ENCODE measurements at regions not wholly inside any gene's neighbourhood (a gene's known extent, or its start where the extent isn't known, plus 50 kb on each side); places are given as distances from the start of the nearest gene placed in this dataset.

DNA sequence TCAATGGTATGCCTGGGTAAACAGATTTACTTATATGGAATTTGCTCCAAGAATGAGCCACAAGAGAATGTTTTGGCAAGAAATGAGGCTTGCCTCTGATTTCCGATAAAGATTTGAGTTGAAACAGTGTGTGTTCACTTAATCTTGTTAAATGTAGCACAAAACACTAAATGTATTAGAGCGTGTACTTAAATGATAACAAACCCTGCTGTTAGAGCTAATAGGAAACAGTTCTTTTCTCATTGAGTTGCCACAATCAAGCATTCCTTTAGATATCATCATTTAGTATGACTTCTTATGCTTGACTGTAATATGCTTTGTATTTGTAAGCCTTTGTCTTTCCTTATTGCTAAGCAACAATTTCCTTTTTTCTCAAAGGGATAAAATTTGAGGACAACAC, 353.6 kb upstream of the ZNF717 start:
- no peak overlapping the region for H3K4me3 ChIP-seq (ENCODE audit: low read depth, low read length)
- TF ChIP-seq, protein P1, sequence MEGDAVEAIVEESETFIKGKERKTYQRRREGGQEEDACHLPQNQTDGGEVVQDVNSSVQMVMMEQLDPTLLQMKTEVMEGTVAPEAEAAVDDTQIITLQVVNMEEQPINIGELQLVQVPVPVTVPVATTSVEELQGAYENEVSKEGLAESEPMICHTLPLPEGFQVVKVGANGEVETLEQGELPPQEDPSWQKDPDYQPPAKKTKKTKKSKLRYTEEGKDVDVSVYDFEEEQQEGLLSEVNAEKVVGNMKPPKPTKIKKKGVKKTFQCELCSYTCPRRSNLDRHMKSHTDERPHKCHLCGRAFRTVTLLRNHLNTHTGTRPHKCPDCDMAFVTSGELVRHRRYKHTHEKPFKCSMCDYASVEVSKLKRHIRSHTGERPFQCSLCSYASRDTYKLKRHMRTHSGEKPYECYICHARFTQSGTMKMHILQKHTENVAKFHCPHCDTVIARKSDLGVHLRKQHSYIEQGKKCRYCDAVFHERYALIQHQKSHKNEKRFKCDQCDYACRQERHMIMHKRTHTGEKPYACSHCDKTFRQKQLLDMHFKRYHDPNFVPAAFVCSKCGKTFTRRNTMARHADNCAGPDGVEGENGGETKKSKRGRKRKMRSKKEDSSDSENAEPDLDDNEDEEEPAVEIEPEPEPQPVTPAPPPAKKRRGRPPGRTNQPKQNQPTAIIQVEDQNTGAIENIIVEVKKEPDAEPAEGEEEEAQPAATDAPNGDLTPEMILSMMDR (IDR thresholded peaks at IDR 0.05; ENCODE audit: low read depth, low read length) = no peak
- DNase-seq (ENCODE audit: low read depth, low spot score) = peak; percentile 64
- in situ Hi-C loops (cut with HindIII; ENCODE audit: low sequenced_read_pairs) = no loop called here

DNA sequence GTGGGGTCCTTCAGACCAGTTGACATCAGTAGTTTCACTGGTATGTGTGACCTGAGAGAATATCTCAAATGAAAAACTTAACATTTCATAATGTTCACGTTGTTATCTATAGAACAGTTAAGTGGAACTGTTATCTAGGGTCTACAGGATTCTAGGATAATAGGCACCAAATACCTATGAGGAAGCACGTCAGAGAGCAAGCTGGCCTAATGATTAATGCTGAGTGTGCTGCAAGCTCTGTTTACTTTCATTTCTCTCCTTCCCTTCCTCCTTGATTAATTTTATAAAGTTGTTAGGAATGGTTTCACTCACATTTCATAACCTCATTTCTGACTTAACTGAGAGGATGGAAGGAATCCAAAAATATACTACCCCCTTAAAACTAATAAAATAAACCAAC, 362.5 kb upstream of the ZNF717 start:
- in situ Hi-C loops (cut with HindIII; ENCODE audit: low sequenced_read_pairs) = no loop called here
- DNase-seq (ENCODE audit: low read depth, low spot score) = no peak
- TF ChIP-seq, protein P1 (IDR thresholded peaks at IDR 0.05; ENCODE audit: low read depth, low read length) = no peak
- no peak overlapping the region for H3K4me3 ChIP-seq (ENCODE audit: low read depth, low read length)

DNA sequence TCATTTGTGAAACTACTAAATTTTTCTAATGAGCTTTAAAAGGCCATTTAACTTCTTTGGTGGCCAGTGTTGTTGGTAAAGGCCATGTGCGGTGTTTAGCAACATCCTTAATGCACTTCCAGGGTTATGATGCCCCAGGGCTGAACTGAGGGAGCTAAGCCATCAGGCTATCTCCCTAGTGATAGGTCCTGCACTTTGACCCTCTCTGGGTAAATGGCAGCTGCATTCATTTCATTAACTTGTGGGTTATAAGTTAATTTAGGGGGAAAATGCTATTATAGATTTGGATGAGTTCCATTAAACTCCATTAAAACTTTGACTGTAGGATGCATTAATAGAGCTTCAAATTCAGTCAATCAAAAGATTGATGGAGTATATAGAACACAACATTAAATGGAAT, 366.7 kb upstream of the ZNF717 start:
- H3K4me3 ChIP-seq (ENCODE audit: low read depth, low read length) = no peak overlapping the region
- no peak for DNase-seq (ENCODE audit: low read depth, low spot score)
- in situ Hi-C loops (cut with HindIII; ENCODE audit: low sequenced_read_pairs) = no loop called here

DNA sequence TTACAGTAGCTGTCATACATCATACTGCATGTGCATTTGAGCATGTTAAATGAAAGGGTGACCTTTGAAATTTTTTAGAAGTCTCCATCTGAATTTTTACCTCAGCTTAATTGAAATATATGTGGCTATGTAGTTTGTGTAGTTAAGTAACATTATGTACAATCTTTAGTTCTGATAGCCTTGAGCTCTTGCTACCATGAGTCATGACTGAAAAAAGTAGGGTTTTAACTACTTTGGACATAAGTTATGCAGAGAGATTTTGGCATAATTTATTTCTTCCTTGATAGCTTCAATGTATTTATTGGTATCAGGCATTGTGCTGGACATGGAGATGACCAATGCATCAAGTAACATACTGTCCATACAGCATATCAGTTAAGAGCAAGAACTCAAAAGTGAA, 376.5 kb upstream of the ZNF717 start:
- no peak overlapping the region for H3K4me3 ChIP-seq (ENCODE audit: low read depth, low read length)
- TF ChIP-seq, protein P1 (IDR thresholded peaks at IDR 0.05; ENCODE audit: low read depth, low read length) = no peak
- DNase-seq (ENCODE audit: low read depth, low spot score) = no peak
- in situ Hi-C loops (cut with HindIII; ENCODE audit: low sequenced_read_pairs) = no loop called here

More for the DNA sequence above, 366.7 kb upstream of the ZNF717 start:
- TF ChIP-seq, protein P1 (IDR thresholded peaks at IDR 0.05; ENCODE audit: low read depth, low read length) = no peak

DNA sequence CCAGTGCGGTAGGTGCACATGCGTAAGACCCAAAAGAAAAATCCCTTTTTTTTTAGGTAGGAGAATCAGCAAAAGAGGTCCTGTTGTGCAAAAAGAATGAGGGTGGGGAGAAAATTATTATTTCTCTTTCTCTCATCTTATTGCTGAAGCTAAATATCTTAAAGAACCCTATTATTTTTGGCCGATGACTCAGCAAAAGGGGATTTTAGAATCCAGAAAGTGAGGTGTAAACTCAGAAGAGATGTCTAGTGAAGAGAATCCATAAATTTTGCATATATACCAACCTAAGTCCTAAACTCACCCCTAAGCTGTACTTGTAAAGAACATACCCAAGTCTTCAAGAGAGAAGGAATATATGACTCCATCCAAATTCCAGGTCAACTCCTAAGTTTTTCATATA, 386.3 kb upstream of the ZNF717 start:
- DNase-seq (ENCODE audit: low read depth, low spot score) = no peak
- in situ Hi-C loops (cut with HindIII; ENCODE audit: low sequenced_read_pairs) = no loop called here
- TF ChIP-seq, protein P1 (IDR thresholded peaks at IDR 0.05; ENCODE audit: low read depth, low read length) = no peak
- H3K4me3 ChIP-seq (ENCODE audit: low read depth, low read length) = no peak overlapping the region

DNA sequence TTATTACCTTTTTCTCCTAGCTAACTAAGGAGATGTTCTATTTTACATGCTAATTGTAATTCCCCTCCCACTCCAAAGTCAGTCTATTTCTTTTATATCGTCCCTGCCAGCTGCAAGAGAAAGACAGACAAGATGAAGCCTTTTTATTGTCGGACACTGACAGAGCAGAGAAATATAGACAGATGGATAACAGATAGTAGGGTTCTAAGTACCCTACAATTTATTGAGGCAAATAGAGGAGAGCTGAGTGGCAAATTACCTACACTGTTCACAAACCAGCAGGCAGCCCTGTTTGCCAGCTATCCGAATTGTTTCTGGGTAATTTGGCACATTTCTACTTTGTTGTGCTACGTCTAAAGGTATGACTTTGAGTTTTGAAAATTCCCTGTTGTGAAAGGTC, 392.3 kb upstream of the ZNF717 start:
- TF ChIP-seq, protein P1 (IDR thresholded peaks at IDR 0.05; ENCODE audit: low read depth, low read length) = no peak
- DNase-seq (ENCODE audit: low read depth, low spot score) = no peak
- H3K4me3 ChIP-seq (ENCODE audit: low read depth, low read length) = no peak overlapping the region
- in situ Hi-C loops (cut with HindIII; ENCODE audit: low sequenced_read_pairs) = no loop called here

DNA sequence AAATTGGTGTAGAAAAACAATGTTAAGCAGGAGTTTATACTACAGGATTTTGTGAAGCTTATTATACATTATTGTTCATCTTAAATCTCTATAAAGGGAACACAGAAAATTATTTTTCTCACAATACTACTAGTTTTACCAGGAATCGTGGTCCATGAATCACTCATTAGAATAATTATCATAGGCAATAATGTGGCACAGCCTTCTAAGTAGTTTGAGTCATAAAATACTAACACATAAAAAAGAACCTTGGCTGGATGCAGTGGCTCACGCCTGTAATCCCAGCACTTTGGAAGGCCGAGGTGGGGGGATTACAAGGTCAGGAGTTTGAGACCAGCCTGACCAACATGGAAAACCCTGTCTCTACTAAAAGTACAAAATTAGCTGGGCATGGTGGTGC, 393.1 kb upstream of the ZNF717 start:
- no peak for DNase-seq (ENCODE audit: low read depth, low spot score)
- H3K4me3 ChIP-seq (ENCODE audit: low read depth, low read length) = no peak overlapping the region
- TF ChIP-seq, protein P1 (IDR thresholded peaks at IDR 0.05; ENCODE audit: low read depth, low read length) = no peak
- in situ Hi-C loops (cut with HindIII; ENCODE audit: low sequenced_read_pairs) = no loop called here
